Heart left ventricle (tissue), 13 donors: ENCODE measurements at regions not wholly inside any gene's neighbourhood (a gene's known extent, or its start where the extent isn't known, plus 50 kb on each side); places are given as distances from the start of the nearest gene placed in this dataset.

Experiments
- CTCF ChIP-seq, 12 donors: fragments of 200-600 bp; sonication (generic) in 4 of 12; IDR thresholded peaks; one replicate each; pipeline versions ENCODE4 v1.5.0 to v1.8.0; 2018 to 2022; ENCODE audit warnings: antibody characterized with exemption in 12 of 12, mild to moderate bottlenecking in 5 of 12
- POLR2A ChIP-seq, 2 donors: fragments of 450-650 bp; IDR thresholded peaks; one replicate each; pipeline ENCODE4 v1.6.1; 2017; ENCODE audit warnings: antibody characterized with exemption in 2 of 2, mild to moderate bottlenecking in 2 of 2, moderate library complexity in 2 of 2
- donor health status: ischemic (EF 13 %, LVEDD 7.1; RV severe dilation, severe dysfunction).
- donor health status: DM: no; HTN: yes; CAD: no.
- donor health status: DM: no; HTN: no; CAD: no.
- donor health status: ischemic (EF 25% LVEDD 6.9; RV normal size, moderate dysfunction).
- donor health status: ischemic (EF 25% LVEDD 5.7; RV mildly dilated, moderate dysfunction).
- donor health status: ischemic (EF 35%, LVEDD 5.7; RV mildly dilated, moderate dysfunction).
- donor health status: nonischemic (EF 11% LVEDD 7.7; RV severe dilation, severe dysfunction).
- donor health status: DM: yes; HTN: yes; CAD: no.
- donor health status: PGD.
- donor health status: ischemic (EF 29% LVEDD 5.4; RV normal size, mild dysfunction).
- donor health status: nonischemic (EF 23%, LVEDD 6.1; RV moderate dilation, normal function).

GRCh38 chr14:24700511-24700910, 66.5 kb upstream of the GZMB start:
- TF ChIP-seq CTCF (IDR thresholded peaks at IDR 0.05) (no peak), POLR2A (IDR thresholded peaks at IDR 0.05) (no peak)
